Jurkat, Clone E6-1 (cell line): ENCODE measurements at regions not wholly inside any gene's neighbourhood (a gene's known extent, or its start where the extent isn't known, plus 50 kb on each side); places are given as distances from the start of the nearest gene placed in this dataset.

Experiments used
- DNase-seq: peaks from one replicate; pipeline ENCODE4 v3.0.0-alpha.2; 2011; ENCODE audit warnings: low read depth, low spot score
- H3K4me3 ChIP-seq: 2 replicates; pipeline ENCODE4 v1.5.1; 2011; ENCODE audit warnings: mild to moderate bottlenecking, low read length, control low read depth, moderate library complexity

GRCh38 chrY:19232276-19232994, 458.9 kb upstream of the HSFY2 start:
- DNase-seq: peak; percentile 60
- peak overlapping the region; percentile 21; the same call in 1 of the 2 replicates for H3K4me3 ChIP-seq

- DNase-seq: no peak
- H3K4me3 ChIP-seq: no peak overlapping the region
Measured at GRCh38 chrY:19220784-19221183, 447.2 kb upstream of the HSFY2 start.

GRCh38 chrY:19208915-19209314, 435.4 kb upstream of the HSFY2 start:
- H3K4me3 ChIP-seq: no peak overlapping the region
- DNase-seq: no peak

- no peak for DNase-seq
- H3K4me3 ChIP-seq: no peak overlapping the region
Measured at GRCh38 chrY:19207048-19207447, 433.5 kb upstream of the HSFY2 start.

- no peak for DNase-seq
- H3K4me3 ChIP-seq: no peak overlapping the region
Measured at GRCh38 chrY:19180824-19181223, 407.3 kb upstream of the HSFY2 start.

GRCh38 chrY:19168202-19168565, 394.6 kb upstream of the HSFY2 start:
- H3K4me3 ChIP-seq: no peak overlapping the region
- DNase-seq: no peak

- no peak overlapping the region for H3K4me3 ChIP-seq
- no peak for DNase-seq
Measured at GRCh38 chrY:19167319-19168201, 394.0 kb upstream of the HSFY2 start.

GRCh38 chrY:19148783-19149182, 375.2 kb upstream of the HSFY2 start:
- H3K4me3 ChIP-seq: no peak overlapping the region
- no peak for DNase-seq

- H3K4me3 ChIP-seq: no peak overlapping the region
- DNase-seq: no peak
Measured at GRCh38 chrY:19146296-19146695, 372.8 kb upstream of the HSFY2 start.

GRCh38 chrY:19142093-19142492, 368.6 kb upstream of the HSFY2 start:
- DNase-seq: no peak
- no peak overlapping the region for H3K4me3 ChIP-seq

GRCh38 chrY:19140285-19140920, 366.9 kb upstream of the HSFY2 start:
- peak; percentile 36 for DNase-seq
- no peak overlapping the region for H3K4me3 ChIP-seq

GRCh38 chrY:19134426-19134825, 360.9 kb upstream of the HSFY2 start:
- no peak for DNase-seq
- H3K4me3 ChIP-seq: no peak overlapping the region

- no peak overlapping the region for H3K4me3 ChIP-seq
- peak; percentile 16 for DNase-seq
Measured at GRCh38 chrY:19130569-19131358, 357.2 kb upstream of the HSFY2 start.

- no peak for DNase-seq
- no peak overlapping the region for H3K4me3 ChIP-seq
Measured at GRCh38 chrY:19126889-19127288, 353.4 kb upstream of the HSFY2 start.

- DNase-seq: no peak
- H3K4me3 ChIP-seq: no peak overlapping the region
Measured at GRCh38 chrY:19124609-19125008, 351.1 kb upstream of the HSFY2 start.

GRCh38 chrY:19122450-19122849, 348.9 kb upstream of the HSFY2 start:
- DNase-seq: no peak
- no peak overlapping the region for H3K4me3 ChIP-seq

- no peak for DNase-seq
- H3K4me3 ChIP-seq: no peak overlapping the region
Measured at GRCh38 chrY:19098349-19098748, 324.8 kb upstream of the HSFY2 start.

GRCh38 chrY:19095460-19095859, 321.9 kb upstream of the HSFY2 start:
- H3K4me3 ChIP-seq: no peak overlapping the region
- no peak for DNase-seq

- H3K4me3 ChIP-seq: no peak overlapping the region
- no peak for DNase-seq
Measured at GRCh38 chrY:19083006-19083405, 309.5 kb upstream of the HSFY2 start.
